Fibroblast of lung (primary cell): ENCODE measurements at regions not wholly inside any gene's neighbourhood (a gene's known extent, or its start where the extent isn't known, plus 50 kb on each side); places are given as distances from the start of the nearest gene placed in this dataset.

Experiments used
- DNase-seq, 2 donors: peaks; one replicate each; pipeline versions ENCODE4 v3.0.0 to v3.0.0-alpha.2; 2010; ENCODE audit warnings: low read depth in 2 of 2
- H2AFZ ChIP-seq: 2 replicates; pipeline ENCODE4 v1.5.1; 2012; ENCODE audit warnings: low read length, control low read depth, inconsistent platforms
- H3K27ac ChIP-seq: 2 replicates; pipeline ENCODE4 v1.5.1; 2011; ENCODE audit warnings: low read length, control low read depth; ENCODE audit not compliant: insufficient read depth
- H3K27me3 ChIP-seq: 2 replicates; pipeline ENCODE4 v1.5.1; 2011; ENCODE audit warnings: mild to moderate bottlenecking, low read length; ENCODE audit not compliant: control insufficient read depth, insufficient read depth
- H3K36me3 ChIP-seq: 2 replicates; pipeline ENCODE4 v1.5.1; 2011; ENCODE audit warnings: low read length; ENCODE audit not compliant: control insufficient read depth, insufficient read depth
- H3K4me1 ChIP-seq: 2 replicates; pipeline ENCODE4 v1.5.1; 2011; ENCODE audit warnings: low read length; ENCODE audit not compliant: control insufficient read depth, insufficient read depth; ENCODE audit errors: extremely low read depth
- H3K4me2 ChIP-seq: 2 replicates; pipeline ENCODE4 v1.5.1; 2011; ENCODE audit warnings: low read length, control low read depth; ENCODE audit not compliant: insufficient read depth; ENCODE audit errors: extremely low read depth
- H3K4me3 ChIP-seq, 4 experiments: fragments of 200-600 bp in 1 of 4; sonication (generic) in 1 of 4; replicated peaks in 1 of 4; 2 replicates each; pipeline ENCODE4 v1.5.1; 2011 to 2016; ENCODE audit warnings: low read length in 4 of 4, low read depth in 3 of 4, mild to moderate bottlenecking in 3 of 4, control low read depth in 2 of 4, inconsistent platforms in 1 of 4, mixed read lengths in 1 of 4; ENCODE audit not compliant: insufficient read depth in 1 of 4; ENCODE audit errors: control extremely low read depth in 1 of 4
- H3K79me2 ChIP-seq: 2 replicates; pipeline ENCODE4 v1.5.1; 2012; ENCODE audit warnings: mild to moderate bottlenecking, low read length, inconsistent platforms; ENCODE audit not compliant: control insufficient read depth, insufficient read depth
- H3K9ac ChIP-seq: 2 replicates; pipeline ENCODE4 v1.5.1; 2011; ENCODE audit warnings: mild to moderate bottlenecking, low read length, control low read depth; ENCODE audit not compliant: insufficient read depth
- H3K9me3 ChIP-seq: 2 replicates; pipeline ENCODE4 v1.5.1; 2012; ENCODE audit warnings: low read depth, low read length; ENCODE audit not compliant: control insufficient read depth, insufficient read depth
- H4K20me1 ChIP-seq: 2 replicates; pipeline ENCODE4 v1.5.1; 2011; ENCODE audit warnings: low read length; ENCODE audit not compliant: control insufficient read depth, insufficient read depth; ENCODE audit errors: extremely low read depth
- CTCF ChIP-seq, 2 donors: IDR thresholded peaks in 1 of 2; conservative IDR thresholded peaks in 1 of 2; 1 replicate in 1 of 2; 2 replicates in 1 of 2; pipeline ENCODE4 v1.5.1; 2011 to 2012; ENCODE audit warnings: low read length in 2 of 2, control low read depth in 1 of 2, inconsistent platforms in 1 of 2, low read depth in 1 of 2, mild to moderate bottlenecking in 1 of 2
- EZH2 ChIP-seq: IDR thresholded peaks from 2 replicates; pipeline ENCODE4 v1.5.1; 2012; ENCODE audit warnings: low read length, control low read depth, mild to moderate bottlenecking; ENCODE audit errors: missing control alignments

GRCh38 chr18:32577561-32577960 lies 106.9 kb upstream of the GAREM1 start:
- H3K27ac ChIP-seq, result no peak overlapping the region
- H3K79me2 ChIP-seq, result no peaks in the 10 kb centered on the region
- H3K4me2 ChIP-seq, result no peak overlapping the region
- H3K9me3 ChIP-seq, result no peaks in the 10 kb centered on the region
- H3K27me3 ChIP-seq, result no peaks in the 10 kb centered on the region
- no peaks in the 10 kb centered on the region for H3K36me3 ChIP-seq
- no peak for TF ChIP-seq CTCF (conservative IDR thresholded peaks at IDR 0.05 in 1 of 2, IDR thresholded peaks at IDR 0.05 in 1 of 2; ENCODE audit: low read depth in 1 of 2, low read length in 2 of 2)
- TF ChIP-seq EZH2, result no peak
- no peaks in the 10 kb centered on the region for H4K20me1 ChIP-seq
- no peak overlapping the region for H2AFZ ChIP-seq
- no peak overlapping the region for H3K9ac ChIP-seq
- H3K4me1 ChIP-seq, result no peaks in the 10 kb centered on the region
- DNase-seq, result no peak
- no peak overlapping the region for H3K4me3 ChIP-seq

GRCh38 chr18:32576296-32576916 lies 105.7 kb upstream of the GAREM1 start:
- Histone ChIP-seq H3K79me2 (no peaks in the 10 kb centered on the region), H3K4me1 (no peaks in the 10 kb centered on the region), H3K36me3 (no peaks in the 10 kb centered on the region), H3K9ac (no peak overlapping the region), H3K27me3 (no peaks in the 10 kb centered on the region), H3K4me2 (no peak overlapping the region), H3K9me3 (no peaks in the 10 kb centered on the region), H3K4me3 (no peak overlapping the region), H4K20me1 (no peaks in the 10 kb centered on the region), H2AFZ (no peak overlapping the region), H3K27ac (no peak overlapping the region)
- peak; percentile 17 to 40 for TF ChIP-seq CTCF (conservative IDR thresholded peaks at IDR 0.05 in 1 of 2, IDR thresholded peaks at IDR 0.05 in 1 of 2; ENCODE audit: low read depth in 1 of 2, low read length in 2 of 2)
- TF ChIP-seq EZH2, result no peak
- peak; percentile 20 for DNase-seq

GRCh38 chr18:32566960-32567359 lies 96.3 kb upstream of the GAREM1 start:
- Histone ChIP-seq H3K79me2 (no peaks in the 10 kb centered on the region), H3K4me3 (no peak overlapping the region), H3K27ac (no peak overlapping the region), H3K4me2 (no peak overlapping the region), H4K20me1 (no peaks in the 10 kb centered on the region), H3K9me3 (no peaks in the 10 kb centered on the region), H3K36me3 (no peaks in the 10 kb centered on the region), H2AFZ (no peak overlapping the region), H3K9ac (no peak overlapping the region), H3K27me3 (no peaks in the 10 kb centered on the region), H3K4me1 (no peaks in the 10 kb centered on the region)
- no peak for TF ChIP-seq CTCF (conservative IDR thresholded peaks at IDR 0.05 in 1 of 2, IDR thresholded peaks at IDR 0.05 in 1 of 2; ENCODE audit: low read depth in 1 of 2, low read length in 2 of 2)
- TF ChIP-seq EZH2, result no peak
- DNase-seq, result no peak
